Left lobe of liver (tissue), 2 donors: ENCODE measurements at regions not wholly inside any gene's neighbourhood (a gene's known extent, or its start where the extent isn't known, plus 50 kb on each side); places are given as distances from the start of the nearest gene placed in this dataset.
"Not testable (repeated sequence)": the region's sequence is repeated elsewhere in the genome, so short reads cannot be mapped to it uniquely, and the experiment has no call there.

ENCODE experiments used
- ATAC-seq: fragments of 200-7000 bp; cut with Tn5 transposase; one replicate; pipeline ENCODE4 v1.9.1; 2020; ENCODE audit warnings: mild to moderate bottlenecking, moderate library complexity
- DNase-seq: peaks from one replicate; pipeline ENCODE4 v3.0.0-alpha.2; 2020; ENCODE audit warnings: low spot score
- donor health status: DM: no; HTN: no; CAD: no; lungs with moderate emphysema.
- donor health status: DM: no; HTN: yes; CAD: no.

GRCh38 chr1:228937851-228938536 lies 202.7 kb downstream of the RHOU start:
- ATAC-seq (no peak), DNase-seq (no peak)

- DNase-seq, result no peak
- peak; percentile 65 for ATAC-seq
Observed at GRCh38 chr1:228938537-228938901, 203.2 kb downstream of the RHOU start.

- ATAC-seq (no peak), DNase-seq (no peak)
Observed at GRCh38 chr1:228939001-228939691, 203.9 kb downstream of the RHOU start.

GRCh38 chr1:228939881-228940392 lies 204.7 kb downstream of the RHOU start:
- no peak for DNase-seq
- ATAC-seq, result no peak

GRCh38 chr1:228940526-228940925 lies 205.2 kb downstream of the RHOU start:
- no peak for DNase-seq
- ATAC-seq, result no peak

GRCh38 chr1:228940926-228941325 lies 205.6 kb downstream of the RHOU start:
- no peak for DNase-seq
- no peak for ATAC-seq

- DNase-seq, result no peak
- ATAC-seq, result no peak
Observed at GRCh38 chr1:228941666-228942065, 206.4 kb downstream of the RHOU start.

GRCh38 chr1:228943436-228943835 lies 208.2 kb downstream of the RHOU start:
- DNase-seq, result no peak

GRCh38 chr1:228944296-228944695 lies 209.0 kb downstream of the RHOU start:
- no peak for DNase-seq

More at GRCh38 chr1:228943436-228943835, 208.2 kb downstream of the RHOU start:
- no peak for ATAC-seq

GRCh38 chr1:228944935-228945371 lies 209.7 kb downstream of the RHOU start:
- ATAC-seq (no peak), DNase-seq (no peak)

More at GRCh38 chr1:228944296-228944695, 209.0 kb downstream of the RHOU start:
- no peak for ATAC-seq

GRCh38 chr1:228945885-228946284 lies 210.6 kb downstream of the RHOU start:
- no peak for ATAC-seq
- DNase-seq, result no peak

- not testable (repeated sequence) for DNase-seq, ATAC-seq
Observed at GRCh38 chr1:228949617-228950016, 214.3 kb downstream of the RHOU start.

GRCh38 chr1:228953207-228953606 lies 217.9 kb downstream of the RHOU start:
- ATAC-seq (no peak), DNase-seq (no peak)

- not testable (repeated sequence) for DNase-seq, ATAC-seq
Observed at GRCh38 chr1:228953808-228954207, 218.5 kb downstream of the RHOU start.

- no peak for ATAC-seq
- no peak for DNase-seq
Observed at GRCh38 chr1:228955691-228956090, 220.4 kb downstream of the RHOU start.

GRCh38 chr1:228956864-228957263 lies 221.6 kb downstream of the RHOU start:
- ATAC-seq, result no peak
- DNase-seq, result no peak

- DNase-seq, result no peak
- ATAC-seq, result no peak
Observed at GRCh38 chr1:228957535-228957934, 222.3 kb downstream of the RHOU start.

- no peak for DNase-seq
- ATAC-seq, result no peak
Observed at GRCh38 chr1:228958121-228958520, 222.8 kb downstream of the RHOU start.

- ATAC-seq (no peak), DNase-seq (no peak)
Observed at GRCh38 chr1:228958741-228959140, 223.5 kb downstream of the RHOU start.

- DNase-seq (no peak), ATAC-seq (peak; percentile 42)
Observed at GRCh38 chr1:228960705-228961104, 225.4 kb downstream of the RHOU start.

GRCh38 chr1:228961511-228961910 lies 226.2 kb downstream of the RHOU start:
- DNase-seq (no peak), ATAC-seq (no peak)

- ATAC-seq, result no peak
- no peak for DNase-seq
Observed at GRCh38 chr1:228963795-228964177, 228.5 kb downstream of the RHOU start.
